Renal cortical epithelial cell (primary cell): ENCODE measurements at regions not wholly inside any gene's neighbourhood (a gene's known extent, or its start where the extent isn't known, plus 50 kb on each side); places are given as distances from the start of the nearest gene placed in this dataset.
"Not testable (repeated sequence)": the region's sequence is repeated elsewhere in the genome, so short reads cannot be mapped to it uniquely, and the experiment has no call there.

Experiments
- DNase-seq: peaks from one replicate; pipeline ENCODE4 v3.0.0-alpha.2; 2011; ENCODE audit warnings: low read depth

- DNase-seq = no peak
Measured at GRCh38 chr20:24836661-24837299, 112.3 kb upstream of the CST7 start.

- peak; percentile 74 for DNase-seq
Measured at GRCh38 chr20:24837781-24838450, 111.2 kb upstream of the CST7 start.

DNA sequence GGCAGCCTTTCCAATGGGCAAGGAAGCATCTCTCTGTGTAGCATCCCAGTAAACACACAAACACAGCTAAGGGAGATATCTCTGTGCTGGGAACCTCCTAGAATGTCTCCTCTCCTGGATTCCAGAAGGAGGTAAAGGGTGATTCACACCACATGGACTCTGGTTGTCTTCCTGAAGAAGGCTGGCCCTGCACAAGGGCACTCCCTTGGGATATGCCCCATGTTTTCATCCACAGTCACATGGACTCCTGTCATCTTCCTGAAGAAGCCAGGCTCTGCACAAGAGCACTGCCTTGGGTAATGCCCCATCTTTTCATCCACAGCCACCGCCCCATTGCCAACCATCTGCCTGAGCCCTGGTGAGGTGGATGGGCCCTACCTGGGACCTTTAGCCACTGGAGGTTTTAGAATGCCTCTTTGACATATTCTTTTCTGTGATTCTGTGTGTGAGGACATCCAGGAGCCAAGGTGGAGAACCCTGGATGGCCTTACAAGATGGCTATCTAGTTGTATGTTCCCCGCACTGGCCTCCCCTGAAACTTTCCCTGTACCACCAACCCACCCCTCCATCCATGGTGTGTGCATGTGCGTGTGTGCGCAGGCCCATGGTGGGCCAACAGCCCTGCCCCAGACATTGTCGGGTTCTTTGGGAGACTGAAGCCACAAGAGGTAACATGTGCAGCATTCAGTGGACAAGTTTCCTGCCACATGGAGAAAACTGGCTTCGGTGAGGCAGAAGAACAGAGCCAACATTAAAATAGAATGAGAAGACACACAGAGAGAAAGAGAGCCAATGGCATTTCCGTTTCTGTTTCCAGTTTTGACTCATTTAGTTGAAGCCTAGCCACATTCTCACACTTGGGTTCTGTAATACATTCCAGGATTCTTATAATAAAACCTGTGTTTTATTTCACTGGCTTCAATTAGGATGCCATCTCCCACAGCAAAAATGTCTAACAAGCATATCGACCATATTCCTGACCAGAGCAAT lies 110.2 kb upstream of the CST7 start:
- peak; percentile 25 for DNase-seq

DNA sequence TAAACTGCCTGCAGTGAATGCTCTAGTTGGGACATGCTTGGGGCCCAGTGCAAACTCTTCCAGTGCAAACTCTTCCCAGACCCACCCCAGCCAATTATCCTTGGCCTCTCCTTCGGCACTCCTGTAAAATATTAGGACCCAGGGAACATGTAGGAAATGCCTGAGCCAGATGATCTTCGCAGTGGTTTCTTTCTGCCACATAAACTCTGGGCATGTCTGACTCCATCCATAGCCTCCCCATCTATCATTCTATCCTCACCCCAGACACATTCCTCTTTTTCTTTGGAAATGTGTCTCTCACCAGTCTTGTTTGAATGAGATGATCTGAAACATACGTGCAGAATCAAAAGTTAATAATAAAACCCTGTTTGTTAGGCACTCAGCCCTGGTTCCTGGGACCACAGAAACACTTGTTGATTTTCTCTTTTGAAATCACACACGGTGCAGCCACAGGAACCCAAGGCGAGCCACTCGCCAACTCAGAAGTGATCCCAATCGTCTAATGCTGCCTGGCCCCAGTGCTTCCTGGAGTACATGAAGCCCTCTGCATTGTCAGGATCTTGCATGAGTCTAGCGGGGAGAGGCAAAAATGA lies 108.9 kb upstream of the CST7 start:
- DNase-seq = peak; percentile 75

DNA sequence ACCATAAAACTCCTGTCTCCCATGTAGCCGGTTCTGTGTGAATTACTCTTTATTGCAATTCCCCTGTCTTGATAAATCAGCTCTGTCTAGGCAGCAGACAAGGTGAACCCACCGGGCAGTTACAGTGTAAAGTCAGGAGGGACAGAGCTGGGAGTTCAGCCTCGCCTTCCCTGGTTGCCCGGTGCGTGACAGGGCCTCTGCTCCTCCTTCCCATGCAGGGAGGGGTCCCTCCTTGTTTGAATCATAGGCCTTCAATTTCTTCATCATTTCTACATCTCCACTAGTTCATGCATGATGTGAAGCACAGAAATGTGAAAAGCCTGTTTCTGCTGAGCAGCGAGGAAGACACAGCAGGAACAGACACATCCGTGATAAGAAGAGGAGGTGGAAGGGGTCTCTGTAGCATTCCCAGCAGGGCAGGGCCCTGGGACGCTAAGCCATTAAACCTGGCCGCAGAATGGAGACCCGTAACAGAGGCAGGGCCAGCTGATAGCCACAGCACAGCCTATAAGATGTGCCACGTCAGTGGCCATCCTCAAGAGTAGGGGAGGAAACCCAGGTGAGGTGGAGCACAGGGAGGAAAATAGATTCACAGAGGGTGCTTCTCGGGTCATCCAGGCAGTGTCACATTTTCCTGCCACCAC lies 106.7 kb upstream of the CST7 start:
- no peak for DNase-seq

GRCh38 chr20:24842918-24843715 lies 106.0 kb upstream of the CST7 start:
- peak; percentile 19 for DNase-seq

DNA sequence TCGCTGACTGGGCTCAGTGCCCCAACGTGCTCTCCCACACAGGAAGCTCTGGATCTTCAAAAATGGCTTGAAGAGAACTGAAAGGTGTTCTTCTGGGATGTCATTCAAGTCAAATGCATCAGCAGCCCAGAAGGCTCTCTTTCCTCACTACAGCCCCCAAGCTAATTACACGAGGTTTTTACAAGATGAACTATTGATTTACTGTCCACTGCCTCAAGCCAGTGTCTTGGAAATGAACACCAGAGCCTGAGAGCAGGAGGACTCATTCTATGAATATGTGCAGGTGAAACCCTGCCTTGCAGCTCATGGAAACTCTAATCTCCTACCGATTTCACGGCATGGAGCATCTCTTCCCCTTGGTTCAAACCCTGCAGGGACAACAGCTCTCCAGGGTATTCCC lies 98.9 kb upstream of the CST7 start:
- no peak for DNase-seq

DNA sequence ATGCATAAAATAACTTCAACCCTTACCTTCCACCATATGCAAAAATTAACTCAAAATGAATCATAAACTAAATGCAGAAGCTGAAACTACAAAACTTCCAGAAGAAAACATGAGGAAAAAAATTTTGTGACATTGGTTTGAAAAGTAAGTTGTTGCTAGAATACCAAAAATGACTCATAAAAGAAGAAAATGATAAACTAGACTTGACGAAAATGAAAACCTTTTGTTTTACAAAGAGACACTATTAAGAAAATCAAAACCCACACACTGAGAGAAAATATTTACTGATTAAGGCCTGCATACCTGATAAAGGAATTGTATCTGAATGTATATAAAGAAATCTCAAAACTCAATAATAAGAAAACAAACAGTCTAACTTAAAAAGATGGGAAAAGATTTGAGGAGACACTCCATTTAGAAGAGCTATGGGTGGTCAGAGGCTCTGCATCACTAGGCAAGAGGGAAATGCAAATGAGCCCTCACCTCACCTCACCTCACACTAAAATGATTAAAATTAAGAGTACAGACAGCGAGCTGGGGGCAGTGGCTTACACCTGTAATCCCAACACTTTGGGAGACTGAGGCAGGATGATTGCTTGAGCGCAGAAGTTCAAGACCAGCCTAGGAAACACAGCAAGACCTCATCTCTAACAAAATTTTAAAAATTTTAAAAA lies 97.6 kb upstream of the CST7 start:
- no peak for DNase-seq

DNA sequence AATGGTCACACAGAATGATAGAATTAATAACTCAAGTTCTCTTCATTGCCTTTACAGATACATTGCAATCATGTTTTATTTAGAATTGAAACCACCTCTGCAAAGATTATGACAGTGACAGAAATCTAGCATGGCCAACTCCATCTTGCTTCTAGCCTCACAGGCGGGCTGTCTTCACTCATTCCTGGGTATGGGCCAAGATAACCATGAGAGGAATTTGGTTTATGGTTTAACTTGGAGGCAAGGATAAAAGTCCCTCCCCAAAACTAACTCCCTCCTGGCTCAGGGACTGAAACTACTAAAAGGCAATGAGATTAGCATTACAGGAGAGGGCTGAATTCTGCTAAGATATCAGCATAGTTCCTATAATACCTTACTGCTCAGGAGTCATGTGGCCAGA lies 95.2 kb upstream of the CST7 start:
- DNase-seq = no peak

- DNase-seq = no peak
Measured at GRCh38 chr20:24855848-24856247, 93.2 kb upstream of the CST7 start.

DNA sequence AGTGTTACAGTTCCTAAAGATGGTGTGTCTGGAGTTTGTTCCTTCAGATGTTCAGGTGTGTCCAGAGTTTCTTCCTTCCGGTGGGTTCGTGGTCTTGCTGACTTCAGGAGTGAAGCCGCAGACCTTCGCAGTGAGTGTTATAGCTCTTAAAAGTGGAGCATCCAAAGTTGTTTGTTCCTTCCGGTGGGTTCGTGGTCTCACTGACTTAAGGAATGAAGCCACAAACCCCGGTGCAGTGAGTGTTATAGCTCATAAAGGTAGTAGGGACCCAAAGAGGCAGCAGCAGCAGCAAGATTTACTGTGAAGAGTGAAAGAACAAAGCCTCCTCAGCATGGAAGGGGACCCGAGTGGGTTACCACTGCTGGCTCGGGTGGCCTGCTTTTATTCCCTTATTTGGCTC lies 90.6 kb upstream of the CST7 start:
- not testable (repeated sequence) for DNase-seq

- DNase-seq = no peak
Measured at GRCh38 chr20:24859539-24859938, 89.5 kb upstream of the CST7 start.

- no peak for DNase-seq
Measured at GRCh38 chr20:24862186-24862585, 86.9 kb upstream of the CST7 start.

GRCh38 chr20:24862606-24863005 lies 86.5 kb upstream of the CST7 start:
- no peak for DNase-seq

GRCh38 chr20:24863356-24863755 lies 85.7 kb upstream of the CST7 start:
- DNase-seq = no peak

GRCh38 chr20:24866008-24866407 lies 83.1 kb upstream of the CST7 start:
- DNase-seq = no peak

GRCh38 chr20:24866742-24867141 lies 82.3 kb upstream of the CST7 start:
- no peak for DNase-seq

GRCh38 chr20:24867556-24867955 lies 81.5 kb upstream of the CST7 start:
- DNase-seq = no peak

GRCh38 chr20:24868396-24868927 lies 80.6 kb upstream of the CST7 start:
- no peak for DNase-seq

GRCh38 chr20:24868959-24869358 lies 80.1 kb upstream of the CST7 start:
- no peak for DNase-seq
